ENCODE measurements at regions not wholly inside any gene's neighbourhood (a gene's known extent, or its start where the extent isn't known, plus 50 kb on each side); places are given as distances from the start of the nearest gene placed in this dataset.

DNA sequence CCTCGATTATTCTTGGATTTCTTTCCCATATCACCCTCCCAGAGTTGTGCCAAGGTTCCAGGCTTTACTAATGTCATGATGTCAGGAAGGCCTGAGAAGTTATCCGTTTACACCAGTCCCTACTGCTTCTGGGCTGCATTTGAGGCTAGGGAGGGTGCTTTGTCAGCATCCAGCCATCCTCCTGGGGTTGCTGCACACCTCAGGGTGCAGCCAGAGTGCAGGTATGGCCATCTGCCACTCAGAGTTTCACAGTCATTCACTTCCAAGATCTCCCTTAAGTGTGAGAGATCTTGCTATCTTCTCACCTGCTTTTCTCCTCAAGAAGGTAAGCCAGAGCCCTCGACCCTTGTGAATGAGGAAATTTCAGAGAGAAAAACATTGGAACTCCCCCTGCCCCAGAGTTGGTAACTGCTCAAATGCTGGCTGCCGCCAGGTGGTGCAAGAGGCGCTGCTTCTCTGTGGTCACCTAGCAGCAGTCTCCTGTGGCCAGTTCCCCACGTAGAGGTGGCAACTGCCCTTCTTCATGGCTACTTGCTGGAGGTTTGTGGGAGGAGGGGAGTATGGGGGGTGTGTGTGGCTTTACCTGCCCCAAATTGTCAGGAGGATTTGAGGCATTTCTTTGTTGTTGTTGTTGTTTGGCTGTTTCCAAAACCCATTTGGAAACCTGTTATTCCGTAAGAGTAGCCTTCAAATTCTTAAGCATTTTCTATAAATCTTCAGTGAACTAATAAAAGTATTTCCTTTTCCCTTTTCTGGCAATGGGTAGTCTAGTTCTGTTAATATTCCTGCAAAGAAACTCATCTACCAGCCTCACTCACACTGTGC is 259.6 kb upstream of the DMRT1 start:
- no peaks in the 10 kb centered on the region for H3K9me3 Mint-ChIP-seq
- 78% methylated on average over 7 of the region's 7 CpGs for WGBS (ENCODE audit: insufficient coverage)
- Histone ChIP-seq H3K9me3 (ENCODE audit: control insufficient read depth, insufficient read depth, low read length) (no peaks in the 10 kb centered on the region), H3K27ac (ENCODE audit: low read length) (no peak overlapping the region), H3K4me1 (ENCODE audit: control insufficient read depth, insufficient read depth, low read length) (no peaks in the 10 kb centered on the region), H3K4me3 (ENCODE audit: low read length) (no peak overlapping the region), H3K27me3 (ENCODE audit: control insufficient read depth, insufficient read depth, low read length) (no peaks in the 10 kb centered on the region), H3K36me3 (ENCODE audit: control insufficient read depth, insufficient read depth, low read length) (no peaks in the 10 kb centered on the region)
- DNase-seq (no peak), ATAC-seq (no peak)
- H3K27me3 Mint-ChIP-seq (ENCODE audit: low read depth in 2 of 2): peaks cover 0 to 5% of the 10 kb centered on the region in 2 donors
- intact Hi-C loops (cut with micrococcal nuclease): no loop called here
- no peak overlapping the region for H3K27ac Mint-ChIP-seq
- no peaks in the 10 kb centered on the region for H3K36me3 Mint-ChIP-seq
- H3K4me3 Mint-ChIP-seq: no peak overlapping the region
- TF ChIP-seq, protein P1, sequence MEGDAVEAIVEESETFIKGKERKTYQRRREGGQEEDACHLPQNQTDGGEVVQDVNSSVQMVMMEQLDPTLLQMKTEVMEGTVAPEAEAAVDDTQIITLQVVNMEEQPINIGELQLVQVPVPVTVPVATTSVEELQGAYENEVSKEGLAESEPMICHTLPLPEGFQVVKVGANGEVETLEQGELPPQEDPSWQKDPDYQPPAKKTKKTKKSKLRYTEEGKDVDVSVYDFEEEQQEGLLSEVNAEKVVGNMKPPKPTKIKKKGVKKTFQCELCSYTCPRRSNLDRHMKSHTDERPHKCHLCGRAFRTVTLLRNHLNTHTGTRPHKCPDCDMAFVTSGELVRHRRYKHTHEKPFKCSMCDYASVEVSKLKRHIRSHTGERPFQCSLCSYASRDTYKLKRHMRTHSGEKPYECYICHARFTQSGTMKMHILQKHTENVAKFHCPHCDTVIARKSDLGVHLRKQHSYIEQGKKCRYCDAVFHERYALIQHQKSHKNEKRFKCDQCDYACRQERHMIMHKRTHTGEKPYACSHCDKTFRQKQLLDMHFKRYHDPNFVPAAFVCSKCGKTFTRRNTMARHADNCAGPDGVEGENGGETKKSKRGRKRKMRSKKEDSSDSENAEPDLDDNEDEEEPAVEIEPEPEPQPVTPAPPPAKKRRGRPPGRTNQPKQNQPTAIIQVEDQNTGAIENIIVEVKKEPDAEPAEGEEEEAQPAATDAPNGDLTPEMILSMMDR (IDR thresholded peaks at IDR 0.05): no peak
- H3K4me1 Mint-ChIP-seq: no peaks in the 10 kb centered on the region

DNA sequence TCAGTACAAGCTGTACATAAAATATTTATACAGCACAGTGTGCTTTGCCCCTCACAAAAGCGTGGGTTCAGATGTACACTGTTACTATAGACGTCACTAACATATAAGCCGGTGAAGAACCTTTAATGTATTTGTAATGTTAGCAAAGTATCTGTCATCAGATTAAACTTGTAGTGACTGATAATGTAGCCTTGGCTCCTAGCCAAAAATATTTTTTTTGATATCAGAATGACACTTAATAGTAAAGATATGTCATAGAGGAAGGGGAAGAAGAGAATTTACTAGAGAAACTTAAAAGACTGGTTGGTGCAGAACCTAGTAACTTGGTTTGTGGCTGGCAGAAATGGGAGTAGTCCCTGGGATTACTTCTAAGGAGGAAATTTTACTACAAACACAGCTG is 258.7 kb upstream of the DMRT1 start:
- ATAC-seq (no peak), DNase-seq (no peak)
- 100% methylated on average over 3 of the region's 3 CpGs for WGBS (ENCODE audit: insufficient coverage)
- Mint-ChIP-seq H3K4me1 (no peaks in the 10 kb centered on the region), H3K9me3 (no peaks in the 10 kb centered on the region), H3K27ac (no peak overlapping the region), H3K36me3 (no peaks in the 10 kb centered on the region), H3K4me3 (no peak overlapping the region), H3K27me3 (ENCODE audit: low read depth in 2 of 2) (peaks cover 0 to 5% of the 10 kb centered on the region in 2 donors)
- Histone ChIP-seq H3K9me3 (ENCODE audit: control insufficient read depth, insufficient read depth, low read length) (no peaks in the 10 kb centered on the region), H3K27me3 (ENCODE audit: control insufficient read depth, insufficient read depth, low read length) (no peaks in the 10 kb centered on the region), H3K36me3 (ENCODE audit: control insufficient read depth, insufficient read depth, low read length) (no peaks in the 10 kb centered on the region), H3K4me3 (ENCODE audit: low read length) (no peak overlapping the region), H3K4me1 (ENCODE audit: control insufficient read depth, insufficient read depth, low read length) (no peaks in the 10 kb centered on the region), H3K27ac (ENCODE audit: low read length) (no peak overlapping the region)
- TF ChIP-seq, protein P1 (IDR thresholded peaks at IDR 0.05): no peak
- intact Hi-C loops (cut with micrococcal nuclease): no loop called here

DNA sequence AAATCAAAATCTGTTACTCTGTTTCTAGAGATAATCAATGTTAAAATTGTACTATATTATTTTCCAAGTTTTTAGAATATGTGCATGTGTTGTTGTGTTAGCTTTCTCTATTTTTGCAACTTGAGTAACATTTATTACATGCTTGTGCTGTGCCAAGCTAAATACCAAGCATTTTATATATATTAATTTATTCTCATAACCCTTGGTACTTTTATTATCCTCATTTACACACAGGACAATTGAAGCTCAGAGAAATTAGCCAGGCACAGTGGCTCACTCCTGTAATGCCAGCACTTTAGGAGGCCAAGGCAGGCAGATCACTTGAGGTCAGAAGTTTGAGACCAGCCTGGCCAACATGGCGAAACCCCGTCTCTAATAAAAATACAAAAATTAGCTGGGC is 254.0 kb upstream of the DMRT1 start:
- Histone ChIP-seq H3K9me3 (ENCODE audit: control insufficient read depth, insufficient read depth, low read length) (no peaks in the 10 kb centered on the region), H3K4me1 (ENCODE audit: control insufficient read depth, insufficient read depth, low read length) (no peaks in the 10 kb centered on the region), H3K27ac (ENCODE audit: low read length) (no peak overlapping the region), H3K27me3 (ENCODE audit: control insufficient read depth, insufficient read depth, low read length) (no peaks in the 10 kb centered on the region), H3K36me3 (ENCODE audit: control insufficient read depth, insufficient read depth, low read length) (no peaks in the 10 kb centered on the region), H3K4me3 (ENCODE audit: low read length) (no peak overlapping the region)
- no peaks in the 10 kb centered on the region for H3K9me3 Mint-ChIP-seq
- DNase-seq: no peak
- TF ChIP-seq, protein P1 (IDR thresholded peaks at IDR 0.05): no peak
- no peak for ATAC-seq
- peaks cover 3 to 8% of the 10 kb centered on the region in 2 donors for H3K27me3 Mint-ChIP-seq (ENCODE audit: low read depth in 2 of 2)
- no peaks in the 10 kb centered on the region for H3K36me3 Mint-ChIP-seq
- H3K27ac Mint-ChIP-seq: no peak overlapping the region
- no peaks in the 10 kb centered on the region for H3K4me1 Mint-ChIP-seq
- H3K4me3 Mint-ChIP-seq: no peak overlapping the region
- intact Hi-C loops (cut with micrococcal nuclease): no loop called here
- WGBS (ENCODE audit: insufficient coverage): 95% methylated on average over 2 of the region's 2 CpGs

DNA sequence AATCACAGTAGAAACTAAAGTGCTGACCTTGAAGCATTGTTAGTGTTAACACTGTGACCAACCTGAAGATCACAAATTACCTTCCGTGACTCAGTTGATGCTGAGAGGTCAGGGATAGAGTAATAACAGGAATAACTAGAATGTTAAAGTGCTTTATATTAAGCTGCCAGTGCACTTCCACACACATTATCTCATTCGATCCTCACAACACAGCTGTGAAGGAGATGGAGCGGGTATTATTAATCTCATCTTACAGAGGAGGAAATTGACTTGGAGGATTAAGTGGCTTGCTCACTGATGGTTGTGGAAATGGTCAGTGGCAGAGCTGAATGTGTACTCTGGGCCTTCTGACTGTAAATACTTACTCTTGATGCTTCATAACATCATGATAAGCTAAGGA is 252.5 kb upstream of the DMRT1 start:
- H3K27ac Mint-ChIP-seq: no peak overlapping the region
- no peak overlapping the region for H3K4me3 Mint-ChIP-seq
- no peaks in the 10 kb centered on the region for H3K27me3 ChIP-seq (ENCODE audit: control insufficient read depth, insufficient read depth, low read length)
- H3K27ac ChIP-seq (ENCODE audit: low read length): no peak overlapping the region
- peaks cover 8 to 18% of the 10 kb centered on the region in 2 donors for H3K27me3 Mint-ChIP-seq (ENCODE audit: low read depth in 2 of 2)
- no peaks in the 10 kb centered on the region for H3K4me1 ChIP-seq (ENCODE audit: control insufficient read depth, insufficient read depth, low read length)
- 100% methylated on average over 1 of the region's 3 CpGs for WGBS (ENCODE audit: insufficient coverage)
- H3K4me1 Mint-ChIP-seq: no peaks in the 10 kb centered on the region
- H3K36me3 Mint-ChIP-seq: no peaks in the 10 kb centered on the region
- ATAC-seq (no peak), DNase-seq (no peak)
- H3K9me3 Mint-ChIP-seq: no peaks in the 10 kb centered on the region
- H3K36me3 ChIP-seq (ENCODE audit: control insufficient read depth, insufficient read depth, low read length): no peaks in the 10 kb centered on the region
- H3K9me3 ChIP-seq (ENCODE audit: control insufficient read depth, insufficient read depth, low read length): no peaks in the 10 kb centered on the region
- no peak overlapping the region for H3K4me3 ChIP-seq (ENCODE audit: low read length)
- intact Hi-C loops (cut with micrococcal nuclease): no loop called here
- TF ChIP-seq, protein P1 (IDR thresholded peaks at IDR 0.05): no peak
